Type B pancreatic cell (in vitro differentiated cells): ENCODE measurements at regions not wholly inside any gene's neighbourhood (a gene's known extent, or its start where the extent isn't known, plus 50 kb on each side); places are given as distances from the start of the nearest gene placed in this dataset.

ENCODE experiments used
- DNase-seq: peaks from one replicate; pipeline ENCODE4 v3.0.0; 2021; ENCODE audit warnings: mixed read lengths; ENCODE audit not compliant: unreplicated experiment; ENCODE audit errors: extremely low spot score
- H3K27ac Mint-ChIP-seq: 2 replicates; pipeline ENCODE4 v1.8.0; 2021; ENCODE audit warnings: mild to moderate bottlenecking, mixed read lengths
- H3K27me3 Mint-ChIP-seq: 2 replicates; pipeline ENCODE4 v1.8.0; 2021; ENCODE audit warnings: mixed read lengths
- H3K36me3 Mint-ChIP-seq: 2 replicates; pipeline ENCODE4 v1.8.0; 2021; ENCODE audit warnings: mixed read lengths
- H3K4me1 Mint-ChIP-seq: one replicate; pipeline ENCODE4 v1.8.0; 2021; ENCODE audit warnings: mixed read lengths; ENCODE audit not compliant: unreplicated experiment
- H3K4me3 Mint-ChIP-seq: 2 replicates; pipeline ENCODE4 v1.8.0; 2021; ENCODE audit warnings: mild to moderate bottlenecking, mixed read lengths
- H3K9me3 Mint-ChIP-seq: 2 replicates; pipeline ENCODE4 v1.8.0; 2021; ENCODE audit warnings: mixed read lengths
- TF ChIP-seq, protein P1 (sequence below): fragments of 200-600 bp; sonication (generic); conservative IDR thresholded peaks from 2 replicates; pipeline ENCODE4 v1.5.0; 2021; ENCODE audit warnings: antibody characterized with exemption, mild to moderate bottlenecking

DNA sequence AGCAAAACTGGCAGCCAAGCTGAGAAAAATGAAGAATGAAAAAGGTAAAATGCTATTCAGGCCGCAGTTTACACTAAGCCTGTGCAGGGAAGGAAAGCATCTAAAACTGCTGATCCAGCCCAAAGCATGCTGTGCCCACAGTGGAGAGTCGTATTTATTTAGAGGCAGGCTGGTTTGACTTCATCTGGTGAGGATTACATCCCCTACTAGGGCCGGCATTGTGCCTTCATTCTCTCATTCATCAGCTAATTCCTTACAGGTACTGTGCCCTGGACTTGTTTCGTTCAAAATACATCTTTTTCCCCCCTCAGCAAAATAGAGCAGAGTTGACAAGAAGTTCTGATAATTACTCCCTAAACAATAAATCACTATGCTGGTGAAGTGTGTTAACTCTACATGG is 137.5 kb upstream of the DAP start:
- H3K27ac Mint-ChIP-seq, result no peak overlapping the region
- peaks cover 26% of the 10 kb centered on the region for H3K4me1 Mint-ChIP-seq
- no peak overlapping the region for H3K4me3 Mint-ChIP-seq
- TF ChIP-seq, protein P1, sequence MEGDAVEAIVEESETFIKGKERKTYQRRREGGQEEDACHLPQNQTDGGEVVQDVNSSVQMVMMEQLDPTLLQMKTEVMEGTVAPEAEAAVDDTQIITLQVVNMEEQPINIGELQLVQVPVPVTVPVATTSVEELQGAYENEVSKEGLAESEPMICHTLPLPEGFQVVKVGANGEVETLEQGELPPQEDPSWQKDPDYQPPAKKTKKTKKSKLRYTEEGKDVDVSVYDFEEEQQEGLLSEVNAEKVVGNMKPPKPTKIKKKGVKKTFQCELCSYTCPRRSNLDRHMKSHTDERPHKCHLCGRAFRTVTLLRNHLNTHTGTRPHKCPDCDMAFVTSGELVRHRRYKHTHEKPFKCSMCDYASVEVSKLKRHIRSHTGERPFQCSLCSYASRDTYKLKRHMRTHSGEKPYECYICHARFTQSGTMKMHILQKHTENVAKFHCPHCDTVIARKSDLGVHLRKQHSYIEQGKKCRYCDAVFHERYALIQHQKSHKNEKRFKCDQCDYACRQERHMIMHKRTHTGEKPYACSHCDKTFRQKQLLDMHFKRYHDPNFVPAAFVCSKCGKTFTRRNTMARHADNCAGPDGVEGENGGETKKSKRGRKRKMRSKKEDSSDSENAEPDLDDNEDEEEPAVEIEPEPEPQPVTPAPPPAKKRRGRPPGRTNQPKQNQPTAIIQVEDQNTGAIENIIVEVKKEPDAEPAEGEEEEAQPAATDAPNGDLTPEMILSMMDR, result no peak
- H3K27me3 Mint-ChIP-seq, result peaks cover 42% of the 10 kb centered on the region
- DNase-seq, result no peak
- H3K9me3 Mint-ChIP-seq, result no peaks in the 10 kb centered on the region
- H3K36me3 Mint-ChIP-seq, result no peaks in the 10 kb centered on the region

- Mint-ChIP-seq H3K36me3 (no peaks in the 10 kb centered on the region), H3K9me3 (peaks cover 4% of the 10 kb centered on the region), H3K4me1 (peaks cover 27% of the 10 kb centered on the region), H3K4me3 (no peak overlapping the region), H3K27me3 (peaks cover 27% of the 10 kb centered on the region), H3K27ac (no peak overlapping the region)
- DNase-seq, result no peak
- TF ChIP-seq, protein P1, result no peak
These were observed 135.0 kb upstream of the DAP start for GRCh38 chr5:10896016-10896415.

- H3K27me3 Mint-ChIP-seq, result peaks cover 16% of the 10 kb centered on the region
- TF ChIP-seq, protein P1, result no peak
- peaks cover 4% of the 10 kb centered on the region for H3K9me3 Mint-ChIP-seq
- H3K27ac Mint-ChIP-seq, result no peak overlapping the region
- DNase-seq, result no peak
- no peaks in the 10 kb centered on the region for H3K36me3 Mint-ChIP-seq
- no peak overlapping the region for H3K4me3 Mint-ChIP-seq
- peaks cover 25% of the 10 kb centered on the region for H3K4me1 Mint-ChIP-seq
These were observed 133.5 kb upstream of the DAP start for GRCh38 chr5:10894445-10895054.

GRCh38 chr5:10892911-10893215 is 131.8 kb upstream of the DAP start:
- no peak overlapping the region for H3K4me3 Mint-ChIP-seq
- H3K9me3 Mint-ChIP-seq, result peaks cover 4% of the 10 kb centered on the region
- peaks cover 11% of the 10 kb centered on the region for H3K4me1 Mint-ChIP-seq
- peaks cover 16% of the 10 kb centered on the region for H3K27me3 Mint-ChIP-seq
- TF ChIP-seq, protein P1, result no peak
- no peak overlapping the region for H3K27ac Mint-ChIP-seq
- H3K36me3 Mint-ChIP-seq, result no peaks in the 10 kb centered on the region
- no peak for DNase-seq

GRCh38 chr5:10892147-10892910 is 131.3 kb upstream of the DAP start:
- TF ChIP-seq, protein P1, result no peak
- Mint-ChIP-seq H3K4me1 (peaks cover 11% of the 10 kb centered on the region), H3K9me3 (peaks cover 4% of the 10 kb centered on the region), H3K27me3 (peaks cover 16% of the 10 kb centered on the region), H3K36me3 (no peaks in the 10 kb centered on the region), H3K4me3 (no peak overlapping the region), H3K27ac (no peak overlapping the region)
- no peak for DNase-seq
